Karpas-422 (cell line): ENCODE measurements at regions not wholly inside any gene's neighbourhood (a gene's known extent, or its start where the extent isn't known, plus 50 kb on each side); places are given as distances from the start of the nearest gene placed in this dataset.

Experiments used
- DNase-seq: peaks from one replicate; pipeline ENCODE4 v3.0.0-alpha.2; 2015
- H2AFZ ChIP-seq: fragments of 200-600 bp; sonication (generic); 2 replicates; pipeline ENCODE4 v1.6.1; 2014; ENCODE audit warnings: antibody characterized with exemption, low read length, mixed read lengths
- H3K27ac ChIP-seq: fragments of 200-600 bp; sonication (generic); 2 replicates; pipeline ENCODE4 v1.5.1; 2014; ENCODE audit warnings: mild to moderate bottlenecking, low read length, moderate library complexity
- H3K27me3 ChIP-seq: fragments of 200-600 bp; sonication (generic); 2 replicates; pipeline ENCODE4 v1.6.1; 2014; ENCODE audit warnings: low read length, mixed read lengths
- H3K36me3 ChIP-seq: fragments of 200-600 bp; sonication (generic); 2 replicates; pipeline ENCODE4 v1.6.1; 2014; ENCODE audit warnings: low read length, mixed read lengths; ENCODE audit not compliant: insufficient read depth
- H3K4me1 ChIP-seq: fragments of 200-600 bp; sonication (generic); 2 replicates; pipeline ENCODE4 v1.6.1; 2014; ENCODE audit warnings: mild to moderate bottlenecking, low read length, mixed read lengths
- H3K4me2 ChIP-seq: fragments of 200-600 bp; sonication (generic); 2 replicates; pipeline ENCODE4 v1.6.1; 2014; ENCODE audit warnings: low read length, low read depth, mild to moderate bottlenecking; ENCODE audit not compliant: poor library complexity, severe bottlenecking
- H3K4me3 ChIP-seq: fragments of 200-600 bp; sonication (generic); 2 replicates; pipeline ENCODE4 v1.5.1; 2014; ENCODE audit warnings: mild to moderate bottlenecking, antibody characterized with exemption, low read length, mixed read lengths
- H3K79me2 ChIP-seq: fragments of 200-600 bp; sonication (generic); 2 replicates; pipeline ENCODE4 v1.6.1; 2014; ENCODE audit warnings: mild to moderate bottlenecking, low read length, mixed read lengths
- H3K9ac ChIP-seq: fragments of 200-600 bp; sonication (generic); 2 replicates; pipeline ENCODE4 v1.6.0; 2014; ENCODE audit warnings: low read length
- H3K9me2 ChIP-seq: fragments of 200-600 bp; sonication (generic), shearing (Covaris generic); replicated peaks from 2 replicates; pipeline ENCODE4 v1.6.0; 2014; ENCODE audit warnings: mild to moderate bottlenecking, low read length, moderate library complexity; ENCODE audit not compliant: insufficient read depth
- H3K9me3 ChIP-seq: fragments of 300-700, 200-600 bp; sonication (generic); 2 replicates; pipeline ENCODE4 v1.6.1; 2014; ENCODE audit warnings: low read length, mixed read lengths
- H4K20me1 ChIP-seq: fragments of 200-600 bp; sonication (generic); 2 replicates; pipeline ENCODE4 v1.6.1; 2014; ENCODE audit warnings: mild to moderate bottlenecking, antibody characterized with exemption, low read length, low read depth; ENCODE audit not compliant: insufficient read depth

DNA sequence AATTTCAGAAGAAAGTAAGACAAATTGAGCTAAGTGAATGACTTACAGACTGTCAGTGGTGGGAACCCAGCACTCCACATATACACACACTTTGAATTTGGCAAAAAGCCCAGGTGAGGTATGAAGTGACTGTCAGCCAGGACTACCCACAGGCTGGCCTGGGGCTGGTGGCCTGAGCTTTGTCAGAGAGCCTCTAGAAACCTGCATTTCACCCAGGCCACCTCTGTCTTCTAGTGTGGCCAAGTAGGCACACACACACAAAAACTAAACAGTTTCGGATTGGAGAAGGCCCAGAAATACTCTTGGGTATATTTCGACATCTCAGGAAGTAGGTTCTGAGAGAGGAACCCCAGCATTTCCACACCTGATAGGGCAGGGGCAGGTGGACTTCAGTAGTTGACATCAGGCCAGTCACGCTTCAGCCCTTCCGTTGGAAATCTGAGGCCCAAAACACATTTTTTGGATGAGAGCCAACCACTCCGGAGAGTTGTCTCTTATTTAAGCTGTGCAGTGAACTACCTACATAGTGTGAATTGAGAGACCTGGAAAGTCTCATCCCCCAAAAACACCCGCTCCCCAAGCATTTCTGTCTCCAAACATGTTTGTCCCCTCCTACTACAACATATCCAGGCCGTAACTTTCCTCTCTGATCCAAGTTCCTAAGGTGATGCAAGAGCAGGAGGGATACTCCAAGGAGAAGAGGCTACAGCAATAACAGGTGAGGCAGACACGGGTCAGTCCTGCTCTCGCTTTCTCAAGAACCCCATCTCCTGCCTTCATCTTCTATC is 167.2 kb upstream of the PROX1 start:
- no peak for DNase-seq
- Histone ChIP-seq H3K9ac (no peak overlapping the region), H2AFZ (no peak overlapping the region), H3K27me3 (no peaks in the 10 kb centered on the region), H3K9me2 (no peaks in the 10 kb centered on the region), H3K36me3 (no peaks in the 10 kb centered on the region), H3K4me3 (no peak overlapping the region), H3K9me3 (no peaks in the 10 kb centered on the region), H3K4me2 (no peak overlapping the region), H3K27ac (no peak overlapping the region), H3K4me1 (no peaks in the 10 kb centered on the region), H4K20me1 (no peaks in the 10 kb centered on the region), H3K79me2 (no peaks in the 10 kb centered on the region)

DNA sequence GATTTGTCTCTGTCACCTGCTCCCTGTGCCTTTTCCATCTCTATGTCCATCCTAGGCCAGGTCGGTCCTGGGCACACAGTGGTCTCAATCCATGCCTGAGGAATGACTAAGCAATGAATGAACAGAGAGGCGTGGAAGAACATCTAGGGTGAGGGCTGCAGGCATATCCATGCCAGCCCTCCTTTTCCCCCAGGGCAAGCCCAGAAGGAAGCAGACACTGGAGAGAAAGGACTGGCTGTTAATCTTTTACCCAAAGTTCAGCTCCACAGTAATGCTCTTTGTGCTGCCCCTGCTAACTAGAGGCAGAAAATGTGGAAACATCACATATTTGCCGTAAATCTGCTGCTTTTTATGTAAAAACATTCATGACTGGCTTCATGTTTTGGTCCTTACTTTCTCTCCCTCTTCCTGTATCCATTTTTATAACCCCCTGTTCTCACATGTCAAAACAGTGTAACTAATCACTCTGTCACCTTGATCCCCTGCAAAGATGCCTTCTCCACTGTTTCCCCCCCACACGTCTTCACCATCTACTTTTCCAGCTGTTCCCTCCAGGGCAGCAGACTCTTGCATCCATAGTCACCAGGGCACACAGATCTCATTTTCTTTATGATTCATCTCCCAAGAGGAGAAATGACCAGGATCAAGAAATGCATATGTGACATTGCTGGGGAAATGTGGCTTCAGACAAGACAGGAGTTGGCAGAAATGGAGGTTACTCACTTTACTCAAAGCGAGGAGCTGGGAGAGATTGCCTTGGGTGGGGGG is 166.4 kb upstream of the PROX1 start:
- Histone ChIP-seq H3K36me3 (no peaks in the 10 kb centered on the region), H3K4me3 (no peak overlapping the region), H3K9me2 (no peaks in the 10 kb centered on the region), H3K4me2 (no peak overlapping the region), H2AFZ (no peak overlapping the region), H3K27me3 (no peaks in the 10 kb centered on the region), H3K79me2 (no peaks in the 10 kb centered on the region), H3K4me1 (no peaks in the 10 kb centered on the region), H3K27ac (no peak overlapping the region), H3K9me3 (no peaks in the 10 kb centered on the region), H3K9ac (no peak overlapping the region), H4K20me1 (no peaks in the 10 kb centered on the region)
- no peak for DNase-seq

GRCh38 chr1:213821943-213822334 is 165.8 kb upstream of the PROX1 start:
- Histone ChIP-seq H3K4me3 (no peak overlapping the region), H3K27me3 (no peaks in the 10 kb centered on the region), H3K27ac (no peak overlapping the region), H3K9ac (no peak overlapping the region), H3K4me1 (no peaks in the 10 kb centered on the region), H3K36me3 (no peaks in the 10 kb centered on the region), H3K9me2 (no peaks in the 10 kb centered on the region), H4K20me1 (no peaks in the 10 kb centered on the region), H2AFZ (no peak overlapping the region), H3K9me3 (no peaks in the 10 kb centered on the region), H3K4me2 (no peak overlapping the region), H3K79me2 (no peaks in the 10 kb centered on the region)
- no peak for DNase-seq

GRCh38 chr1:213826891-213827290 is 160.9 kb upstream of the PROX1 start:
- H3K9ac ChIP-seq: no peak overlapping the region
- no peak for DNase-seq
- H3K4me2 ChIP-seq: no peak overlapping the region

DNA sequence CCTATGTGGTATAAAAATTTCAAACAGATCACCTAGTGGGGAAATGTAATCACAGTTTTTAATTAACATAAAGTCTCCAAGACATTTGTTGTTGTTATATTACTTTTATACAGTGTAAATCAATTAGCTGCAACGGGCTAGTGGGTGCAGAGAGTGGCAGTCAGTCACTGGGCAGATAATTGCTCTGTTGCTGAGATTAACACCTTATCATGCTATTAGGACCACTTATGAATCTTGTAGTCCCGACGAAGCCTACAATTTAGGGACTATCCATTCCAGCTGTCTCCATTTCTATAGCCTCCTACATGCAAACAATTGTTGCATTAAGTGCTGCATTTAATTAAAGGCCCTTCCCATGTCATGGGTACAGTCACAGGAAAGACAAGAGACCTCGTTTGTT is 158.9 kb upstream of the PROX1 start:
- no peaks in the 10 kb centered on the region for H3K9me2 ChIP-seq
- no peak overlapping the region for H3K9ac ChIP-seq
- DNase-seq: no peak
- no peaks in the 10 kb centered on the region for H3K79me2 ChIP-seq
- H3K27ac ChIP-seq: no peak overlapping the region
- no peak overlapping the region for H3K4me3 ChIP-seq
- no peak overlapping the region for H3K4me2 ChIP-seq
- H2AFZ ChIP-seq: no peak overlapping the region
- H3K27me3 ChIP-seq: no peaks in the 10 kb centered on the region
- no peaks in the 10 kb centered on the region for H4K20me1 ChIP-seq
- no peaks in the 10 kb centered on the region for H3K9me3 ChIP-seq
- no peaks in the 10 kb centered on the region for H3K4me1 ChIP-seq
- no peaks in the 10 kb centered on the region for H3K36me3 ChIP-seq

More at GRCh38 chr1:213826891-213827290, 160.9 kb upstream of the PROX1 start:
- H3K36me3 ChIP-seq: no peaks in the 10 kb centered on the region
- H3K9me3 ChIP-seq: no peaks in the 10 kb centered on the region
- no peak overlapping the region for H2AFZ ChIP-seq
- no peak overlapping the region for H3K27ac ChIP-seq
- no peaks in the 10 kb centered on the region for H3K4me1 ChIP-seq
- H3K27me3 ChIP-seq: no peaks in the 10 kb centered on the region
- no peaks in the 10 kb centered on the region for H3K9me2 ChIP-seq
- H3K4me3 ChIP-seq: no peak overlapping the region
- H4K20me1 ChIP-seq: no peaks in the 10 kb centered on the region
- H3K79me2 ChIP-seq: no peaks in the 10 kb centered on the region

GRCh38 chr1:213829780-213830179 is 158.0 kb upstream of the PROX1 start:
- Histone ChIP-seq H3K36me3 (no peaks in the 10 kb centered on the region), H3K79me2 (no peaks in the 10 kb centered on the region), H3K27ac (no peak overlapping the region), H3K9me3 (no peaks in the 10 kb centered on the region), H4K20me1 (no peaks in the 10 kb centered on the region), H3K4me2 (no peak overlapping the region), H2AFZ (no peak overlapping the region), H3K27me3 (no peaks in the 10 kb centered on the region), H3K4me3 (no peak overlapping the region), H3K9ac (no peak overlapping the region), H3K4me1 (no peaks in the 10 kb centered on the region), H3K9me2 (no peaks in the 10 kb centered on the region)
- DNase-seq: no peak

GRCh38 chr1:213830371-213830770 is 157.4 kb upstream of the PROX1 start:
- Histone ChIP-seq H3K9me2 (no peaks in the 10 kb centered on the region), H3K4me3 (no peak overlapping the region)
- DNase-seq: no peak

GRCh38 chr1:213840575-213840974 is 147.2 kb upstream of the PROX1 start:
- H3K36me3 ChIP-seq: no peaks in the 10 kb centered on the region
- no peak for DNase-seq
- H3K27me3 ChIP-seq: no peaks in the 10 kb centered on the region
- no peaks in the 10 kb centered on the region for H3K4me1 ChIP-seq
- no peak overlapping the region for H3K4me3 ChIP-seq
- H3K9ac ChIP-seq: no peak overlapping the region
- H3K9me2 ChIP-seq: no peaks in the 10 kb centered on the region
- H3K4me2 ChIP-seq: no peak overlapping the region
- H2AFZ ChIP-seq: no peak overlapping the region
- no peaks in the 10 kb centered on the region for H3K9me3 ChIP-seq
- no peak overlapping the region for H3K27ac ChIP-seq
- no peaks in the 10 kb centered on the region for H3K79me2 ChIP-seq
- H4K20me1 ChIP-seq: no peaks in the 10 kb centered on the region

More at GRCh38 chr1:213830371-213830770, 157.4 kb upstream of the PROX1 start:
- Histone ChIP-seq H3K27ac (no peak overlapping the region), H3K9ac (no peak overlapping the region), H3K36me3 (no peaks in the 10 kb centered on the region), H4K20me1 (no peaks in the 10 kb centered on the region), H2AFZ (no peak overlapping the region), H3K4me2 (no peak overlapping the region), H3K9me3 (no peaks in the 10 kb centered on the region), H3K4me1 (no peaks in the 10 kb centered on the region), H3K27me3 (no peaks in the 10 kb centered on the region), H3K79me2 (no peaks in the 10 kb centered on the region)
